Amniotic epithelial cell (primary cell): ENCODE measurements at regions not wholly inside any gene's neighbourhood (a gene's known extent, or its start where the extent isn't known, plus 50 kb on each side); places are given as distances from the start of the nearest gene placed in this dataset.

Experiments used
- DNase-seq: peaks from one replicate; pipeline ENCODE4 v3.0.0-alpha.2; 2010; ENCODE audit warnings: low read depth

GRCh38 chr16:6574146-6574545 lies 758.5 kb upstream of the RBFOX1 start:
- DNase-seq = no peak

GRCh38 chr16:6573577-6573976 lies 759.1 kb upstream of the RBFOX1 start:
- no peak for DNase-seq

GRCh38 chr16:6571044-6571443 lies 761.6 kb upstream of the RBFOX1 start:
- DNase-seq = no peak

GRCh38 chr16:6570530-6570929 lies 762.1 kb upstream of the RBFOX1 start:
- DNase-seq = no peak

- no peak for DNase-seq
These were observed 769.7 kb upstream of the RBFOX1 start for GRCh38 chr16:6562986-6563385.

GRCh38 chr16:6560306-6561100 lies 772.1 kb upstream of the RBFOX1 start:
- no peak for DNase-seq

GRCh38 chr16:6558661-6559060 lies 774.0 kb upstream of the RBFOX1 start:
- DNase-seq = no peak

- no peak for DNase-seq
These were observed 774.5 kb upstream of the RBFOX1 start for GRCh38 chr16:6558126-6558525.

- DNase-seq = no peak
These were observed 775.2 kb upstream of the RBFOX1 start for GRCh38 chr16:6557353-6558023.

GRCh38 chr16:6549415-6549814 lies 783.2 kb upstream of the RBFOX1 start:
- DNase-seq = no peak

GRCh38 chr16:6548507-6548906 lies 784.1 kb upstream of the RBFOX1 start:
- no peak for DNase-seq

GRCh38 chr16:6547131-6547530 lies 785.5 kb upstream of the RBFOX1 start:
- no peak for DNase-seq

GRCh38 chr16:6545329-6545728 lies 787.3 kb upstream of the RBFOX1 start:
- no peak for DNase-seq

GRCh38 chr16:6541267-6541666 lies 791.4 kb upstream of the RBFOX1 start:
- no peak for DNase-seq

GRCh38 chr16:6536411-6536810 lies 796.2 kb upstream of the RBFOX1 start:
- DNase-seq = no peak

GRCh38 chr16:6531067-6531466 lies 801.6 kb upstream of the RBFOX1 start:
- DNase-seq = no peak

- no peak for DNase-seq
These were observed 804.4 kb upstream of the RBFOX1 start for GRCh38 chr16:6528217-6528616.

- DNase-seq = no peak
These were observed 805.0 kb upstream of the RBFOX1 start for GRCh38 chr16:6527646-6528045.

GRCh38 chr16:6524501-6524900 lies 808.1 kb upstream of the RBFOX1 start:
- DNase-seq = no peak

- no peak for DNase-seq
These were observed 815.5 kb upstream of the RBFOX1 start for GRCh38 chr16:6517020-6517720.

GRCh38 chr16:6512512-6512911 lies 820.1 kb upstream of the RBFOX1 start:
- DNase-seq = no peak

GRCh38 chr16:6510261-6510660 lies 822.4 kb upstream of the RBFOX1 start:
- DNase-seq = no peak

GRCh38 chr16:6499413-6499812 lies 833.2 kb upstream of the RBFOX1 start:
- DNase-seq = no peak
